ENCODE measurements at regions not wholly inside any gene's neighbourhood (a gene's known extent, or its start where the extent isn't known, plus 50 kb on each side); places are given as distances from the start of the nearest gene placed in this dataset.
"Not testable (repeated sequence)": the region's sequence is repeated elsewhere in the genome, so short reads cannot be mapped to it uniquely, and the experiment has no call there.

DNA sequence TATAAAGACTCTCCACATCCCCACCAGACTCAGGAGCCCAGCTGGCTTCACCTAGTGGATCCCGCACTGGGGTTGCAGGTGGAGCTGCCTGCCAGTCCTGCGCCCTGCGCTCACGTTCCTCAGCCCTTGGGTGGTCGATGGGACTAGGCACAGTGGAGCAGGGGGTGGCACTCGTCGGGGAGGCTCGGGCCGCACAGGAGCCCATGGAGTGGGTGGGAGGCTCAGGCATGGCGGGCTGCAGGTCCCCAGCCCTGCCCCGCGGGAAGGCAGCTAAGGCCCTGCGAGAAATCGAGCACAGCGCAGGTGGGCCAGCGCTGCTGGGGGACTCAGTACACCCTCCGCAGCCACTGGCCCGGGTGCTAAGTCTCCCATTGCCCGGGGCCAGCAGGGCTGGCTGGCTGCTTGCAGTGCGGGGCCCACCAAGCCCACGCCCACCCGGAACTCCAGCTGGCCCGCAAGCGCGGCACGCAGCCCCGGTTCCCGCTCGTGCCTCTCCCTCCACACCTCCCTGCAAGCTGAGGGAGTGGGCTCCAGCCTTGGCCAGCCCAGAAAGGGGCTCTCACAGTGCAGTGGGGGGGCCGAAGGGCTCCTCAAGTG is 371.8 kb downstream of the PRDM5 start:
- H3K4me1 Mint-ChIP-seq, H3K27ac Mint-ChIP-seq, H3K4me3 Mint-ChIP-seq, CTCF ChIA-PET, H3K27me3 Mint-ChIP-seq, H3K36me3 Mint-ChIP-seq, H3K9me3 Mint-ChIP-seq, DNase-seq: not testable (repeated sequence)

DNA sequence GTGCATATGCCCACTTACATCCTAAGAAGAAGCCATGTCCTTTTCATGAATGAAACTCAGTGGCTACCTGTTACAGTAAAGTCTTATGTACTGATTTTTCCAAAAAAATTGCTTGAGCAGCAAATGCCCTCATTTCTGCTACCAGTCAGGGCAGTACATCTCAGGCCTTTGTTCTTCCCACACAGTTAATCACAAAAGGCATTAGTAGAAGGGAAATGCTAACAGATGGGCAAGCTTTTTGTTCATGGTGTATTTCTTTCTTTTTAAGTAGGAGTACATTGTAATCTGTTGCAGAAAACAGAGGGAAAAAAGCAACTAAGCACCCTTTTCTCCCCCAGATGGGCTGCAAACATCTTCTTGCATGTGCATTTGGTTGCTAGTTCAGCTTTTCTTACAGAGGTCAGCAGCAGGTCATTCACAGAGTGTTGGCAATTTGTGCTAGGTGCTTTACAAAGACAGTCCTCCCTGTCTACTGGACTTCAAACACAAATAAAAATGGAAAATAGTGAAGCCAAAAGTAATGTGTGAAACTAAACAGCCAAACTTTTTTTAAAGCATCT is 373.4 kb downstream of the PRDM5 start:
- H3K36me3 Mint-ChIP-seq, result no peaks in the 10 kb centered on the region
- CTCF ChIA-PET, result no interaction called here
- no peaks in the 10 kb centered on the region for H3K4me1 Mint-ChIP-seq

DNA sequence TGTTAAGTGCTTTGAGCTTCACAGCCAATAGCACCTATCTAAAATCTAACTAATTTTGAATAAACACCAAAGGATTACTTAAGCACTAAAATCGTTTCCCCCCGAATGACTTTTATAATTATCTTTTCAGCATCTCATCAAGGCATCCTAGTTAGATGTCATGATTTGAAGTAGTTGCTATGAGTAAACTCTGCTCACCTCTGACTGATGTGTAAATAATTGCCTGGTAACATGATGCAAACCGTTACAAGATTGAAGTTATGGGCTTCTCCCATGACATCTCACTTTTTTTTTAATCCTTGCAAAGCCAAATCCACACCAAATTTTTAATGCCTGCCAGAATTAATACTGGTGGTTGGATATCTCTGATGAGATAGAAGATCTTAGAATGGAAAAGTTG is 377.1 kb downstream of the PRDM5 start:
- H3K27ac Mint-ChIP-seq, result no peak overlapping the region
- DNase-seq, result no peak
- CTCF ChIA-PET, result no interaction called here
- no peaks in the 10 kb centered on the region for H3K9me3 Mint-ChIP-seq
- no peak overlapping the region for H3K4me3 Mint-ChIP-seq
- no peaks in the 10 kb centered on the region for H3K4me1 Mint-ChIP-seq
- H3K27me3 Mint-ChIP-seq, result no peaks in the 10 kb centered on the region
- H3K36me3 Mint-ChIP-seq, result no peaks in the 10 kb centered on the region

More for the DNA sequence above, 373.4 kb downstream of the PRDM5 start:
- no peak for DNase-seq
- no peaks in the 10 kb centered on the region for H3K9me3 Mint-ChIP-seq
- no peaks in the 10 kb centered on the region for H3K27me3 Mint-ChIP-seq
- H3K4me3 Mint-ChIP-seq, result no peak overlapping the region
- no peak overlapping the region for H3K27ac Mint-ChIP-seq

DNA sequence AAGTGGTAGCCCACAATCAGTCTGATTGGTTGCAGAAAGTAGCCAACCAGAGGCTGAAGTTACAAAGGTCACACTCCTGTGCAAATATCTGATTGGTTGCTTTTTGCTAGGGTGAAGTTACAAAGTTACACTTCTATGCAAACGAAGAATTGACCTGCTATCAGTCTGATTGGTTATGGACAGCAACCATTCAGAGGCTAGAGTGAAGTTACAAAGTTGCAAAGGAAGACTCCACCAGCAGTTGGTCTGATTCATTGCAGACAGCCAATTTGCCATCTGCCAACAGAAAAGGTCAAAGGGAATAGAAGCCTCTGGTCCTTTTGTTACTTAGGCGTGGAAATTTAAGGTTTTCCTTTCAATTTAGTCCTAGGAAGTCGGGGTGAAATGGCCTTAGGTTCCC is 377.7 kb downstream of the PRDM5 start:
- no peaks in the 10 kb centered on the region for H3K4me1 Mint-ChIP-seq
- H3K4me3 Mint-ChIP-seq, result no peak overlapping the region
- no peaks in the 10 kb centered on the region for H3K9me3 Mint-ChIP-seq
- no peak overlapping the region for H3K27ac Mint-ChIP-seq
- DNase-seq, result no peak
- CTCF ChIA-PET, result no interaction called here
- H3K36me3 Mint-ChIP-seq, result no peaks in the 10 kb centered on the region
- no peaks in the 10 kb centered on the region for H3K27me3 Mint-ChIP-seq

DNA sequence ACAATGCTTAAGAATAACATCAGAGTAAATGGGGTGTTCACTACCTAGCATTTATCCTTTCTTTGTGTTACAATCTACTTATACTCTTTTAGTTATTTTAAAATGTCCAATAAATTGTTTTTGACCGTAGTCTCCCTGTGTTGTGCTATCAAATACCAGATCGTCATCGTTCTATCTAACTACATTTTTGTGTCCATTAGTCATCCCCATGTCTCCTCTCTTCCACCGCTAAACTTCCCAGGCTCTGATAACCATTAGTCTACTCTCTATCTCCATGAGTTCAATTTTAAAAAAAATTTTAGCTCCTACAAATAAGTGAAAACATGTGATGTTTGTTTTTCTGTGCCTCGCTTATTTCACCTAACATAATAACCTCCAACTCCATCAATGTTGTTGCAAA is 381.9 kb downstream of the PRDM5 start:
- CTCF ChIA-PET, result no interaction called here
- Mint-ChIP-seq H3K27me3 (no peaks in the 10 kb centered on the region), H3K36me3 (no peaks in the 10 kb centered on the region), H3K9me3 (no peaks in the 10 kb centered on the region), H3K4me3 (no peak overlapping the region), H3K4me1 (no peaks in the 10 kb centered on the region), H3K27ac (no peak overlapping the region)
- no peak for DNase-seq

DNA sequence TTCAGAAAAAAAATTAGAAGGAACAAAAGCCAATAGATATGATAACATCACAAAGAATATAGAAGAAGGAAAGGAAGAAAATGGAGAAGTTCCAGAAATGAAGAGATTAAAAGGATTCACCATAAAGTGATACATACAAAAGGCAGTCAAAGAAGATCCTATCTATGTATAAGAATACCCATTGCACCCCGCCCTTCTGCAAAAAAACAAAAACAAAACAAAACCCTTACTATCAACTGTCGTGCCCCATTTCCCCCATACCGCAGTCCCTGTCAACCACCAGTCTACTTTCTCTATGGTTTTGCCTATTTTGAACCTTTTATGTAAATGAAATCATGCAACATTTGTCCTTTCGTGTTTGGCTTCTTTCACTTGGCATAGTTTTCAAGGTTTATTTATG is 385.6 kb downstream of the PRDM5 start:
- no peak overlapping the region for H3K4me3 Mint-ChIP-seq
- H3K27ac Mint-ChIP-seq, result no peak overlapping the region
- no peak for DNase-seq
- H3K9me3 Mint-ChIP-seq, result no peaks in the 10 kb centered on the region
- H3K36me3 Mint-ChIP-seq, result no peaks in the 10 kb centered on the region
- CTCF ChIA-PET, result no interaction called here
- no peaks in the 10 kb centered on the region for H3K27me3 Mint-ChIP-seq
- H3K4me1 Mint-ChIP-seq, result no peaks in the 10 kb centered on the region

DNA sequence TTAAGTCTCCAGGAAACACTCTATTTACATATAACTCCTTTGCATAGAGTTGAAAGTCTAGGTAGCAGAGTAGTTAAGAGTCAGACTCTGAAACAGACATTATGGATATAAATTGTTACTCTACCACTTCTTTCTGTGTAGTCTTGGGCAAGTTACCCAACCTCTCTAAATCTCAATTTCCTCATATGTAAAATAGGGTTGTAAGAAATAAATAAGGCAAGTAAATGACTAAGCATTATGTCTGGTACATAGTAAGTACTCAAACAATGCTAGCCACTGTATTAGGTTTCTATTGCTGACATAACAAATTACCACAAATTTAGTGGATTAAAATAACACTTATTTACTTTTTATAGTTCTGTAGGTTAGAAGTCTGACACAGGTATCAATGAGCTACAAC is 394.1 kb downstream of the PRDM5 start:
- CTCF ChIA-PET, result no interaction called here
- H3K27me3 Mint-ChIP-seq, result no peaks in the 10 kb centered on the region
- no peaks in the 10 kb centered on the region for H3K36me3 Mint-ChIP-seq
- no peak overlapping the region for H3K4me3 Mint-ChIP-seq
- no peaks in the 10 kb centered on the region for H3K9me3 Mint-ChIP-seq
- H3K27ac Mint-ChIP-seq, result no peak overlapping the region
- no peaks in the 10 kb centered on the region for H3K4me1 Mint-ChIP-seq
- no peak for DNase-seq

DNA sequence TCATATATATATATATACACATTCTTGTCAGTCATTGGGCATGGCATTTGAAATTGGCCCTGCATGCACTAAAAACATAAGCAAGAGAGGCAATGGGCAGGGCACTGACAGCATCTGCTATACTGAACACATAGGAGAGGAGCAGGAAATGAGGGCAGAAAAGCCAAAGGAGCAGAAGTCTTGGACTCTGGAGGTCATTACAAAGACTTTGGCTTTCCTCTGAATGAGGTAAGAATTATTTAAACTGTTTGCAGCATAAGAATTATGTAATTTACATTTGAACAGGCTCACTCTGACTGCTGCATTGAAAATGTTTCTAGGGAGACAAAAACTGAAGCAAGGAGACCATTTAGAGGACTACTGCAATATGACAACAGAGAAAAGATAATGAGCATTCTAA is 396.5 kb downstream of the PRDM5 start:
- Mint-ChIP-seq H3K4me3 (no peak overlapping the region), H3K36me3 (no peaks in the 10 kb centered on the region), H3K9me3 (no peaks in the 10 kb centered on the region), H3K4me1 (no peaks in the 10 kb centered on the region), H3K27ac (no peak overlapping the region), H3K27me3 (no peaks in the 10 kb centered on the region)
- CTCF ChIA-PET, result no interaction called here
- DNase-seq, result no peak

DNA sequence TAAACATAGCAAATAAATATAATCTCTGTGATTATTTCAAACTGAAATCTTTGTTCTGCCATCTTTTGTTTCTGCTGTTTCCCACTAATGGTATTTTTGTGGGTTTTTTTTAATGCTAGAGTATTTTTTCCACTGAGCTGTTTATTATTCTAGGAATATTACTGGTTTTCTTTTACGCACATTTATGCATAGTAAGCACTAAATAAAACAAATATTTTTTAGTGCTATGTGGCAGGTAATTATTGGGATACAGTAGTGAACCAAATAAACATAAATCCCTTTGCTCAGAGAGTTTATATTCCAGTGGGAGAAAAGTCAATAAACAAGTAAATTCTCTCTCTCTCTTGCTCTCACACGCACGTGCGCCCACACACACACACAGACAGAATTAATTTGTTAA is 397.4 kb downstream of the PRDM5 start:
- H3K27ac Mint-ChIP-seq, result no peak overlapping the region
- no peak for DNase-seq
- no peaks in the 10 kb centered on the region for H3K4me1 Mint-ChIP-seq
- H3K36me3 Mint-ChIP-seq, result no peaks in the 10 kb centered on the region
- CTCF ChIA-PET, result no interaction called here
- H3K9me3 Mint-ChIP-seq, result no peaks in the 10 kb centered on the region
- H3K27me3 Mint-ChIP-seq, result no peaks in the 10 kb centered on the region
- no peak overlapping the region for H3K4me3 Mint-ChIP-seq

DNA sequence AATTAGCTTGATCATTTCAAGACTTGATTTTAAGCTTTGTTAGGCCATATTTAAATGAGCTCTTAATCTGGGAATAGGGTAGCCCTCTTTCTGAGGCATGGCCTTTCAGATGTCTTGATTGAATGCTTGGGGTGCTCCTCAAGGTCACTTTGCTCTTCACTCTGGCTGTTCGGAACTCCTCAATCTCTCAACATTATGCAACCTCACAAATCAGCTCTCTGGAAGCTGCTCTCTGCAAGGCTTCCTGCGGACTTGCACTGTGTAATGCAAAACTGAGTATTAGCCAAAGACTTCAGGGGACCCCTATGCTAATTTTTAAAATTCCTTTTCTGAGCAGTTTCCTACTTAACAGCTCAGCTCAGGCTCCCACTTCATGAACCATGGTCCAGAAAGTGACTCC is 398.3 kb downstream of the PRDM5 start:
- DNase-seq, result no peak
- Mint-ChIP-seq H3K27me3 (no peaks in the 10 kb centered on the region), H3K4me1 (no peaks in the 10 kb centered on the region), H3K4me3 (no peak overlapping the region), H3K9me3 (no peaks in the 10 kb centered on the region), H3K27ac (no peak overlapping the region), H3K36me3 (no peaks in the 10 kb centered on the region)
- CTCF ChIA-PET, result no interaction called here

DNA sequence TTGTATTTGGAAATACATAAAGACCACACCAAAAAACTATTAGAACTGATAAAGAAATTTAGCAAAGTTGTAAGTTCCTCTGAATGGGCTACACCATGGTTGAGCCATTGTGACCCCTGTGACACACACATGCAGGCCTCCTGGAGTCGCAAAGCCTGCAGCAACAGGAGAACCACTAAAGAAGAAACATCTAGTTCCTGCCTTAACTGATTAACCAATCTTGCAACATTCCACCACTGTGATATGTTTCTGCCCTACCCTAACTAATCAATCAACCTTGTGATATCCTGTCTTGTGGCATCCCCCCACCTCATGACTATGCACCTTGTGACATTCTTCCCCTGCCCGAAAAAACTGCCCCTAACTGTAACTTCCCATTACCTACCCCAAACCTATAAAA is 401.8 kb downstream of the PRDM5 start:
- H3K27ac Mint-ChIP-seq, result no peak overlapping the region
- no peaks in the 10 kb centered on the region for H3K4me1 Mint-ChIP-seq
- no peaks in the 10 kb centered on the region for H3K27me3 Mint-ChIP-seq
- CTCF ChIA-PET, result no interaction called here
- no peak for DNase-seq
- no peak overlapping the region for H3K4me3 Mint-ChIP-seq
- no peaks in the 10 kb centered on the region for H3K9me3 Mint-ChIP-seq
- no peaks in the 10 kb centered on the region for H3K36me3 Mint-ChIP-seq

DNA sequence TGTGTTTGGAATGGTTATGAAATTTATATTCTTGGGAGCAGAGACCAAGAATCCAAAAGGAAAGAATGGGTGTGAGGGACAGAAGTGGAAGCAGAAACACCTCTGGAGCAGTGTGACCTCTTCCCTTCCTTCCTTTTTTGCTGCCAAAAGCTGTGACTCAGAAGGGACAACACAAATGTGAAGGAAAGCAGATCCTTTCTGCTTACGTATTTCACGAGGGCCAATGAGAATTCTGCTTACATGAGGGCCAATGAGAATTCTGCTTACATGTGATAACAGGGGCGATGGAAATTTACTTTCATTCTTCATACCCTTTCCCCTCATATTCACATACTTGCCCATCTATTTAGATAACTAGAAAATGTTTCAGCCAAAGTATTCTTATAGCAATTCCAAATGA is 404.6 kb downstream of the PRDM5 start:
- no peak overlapping the region for H3K27ac Mint-ChIP-seq
- DNase-seq, result no peak
- CTCF ChIA-PET, result no interaction called here

DNA sequence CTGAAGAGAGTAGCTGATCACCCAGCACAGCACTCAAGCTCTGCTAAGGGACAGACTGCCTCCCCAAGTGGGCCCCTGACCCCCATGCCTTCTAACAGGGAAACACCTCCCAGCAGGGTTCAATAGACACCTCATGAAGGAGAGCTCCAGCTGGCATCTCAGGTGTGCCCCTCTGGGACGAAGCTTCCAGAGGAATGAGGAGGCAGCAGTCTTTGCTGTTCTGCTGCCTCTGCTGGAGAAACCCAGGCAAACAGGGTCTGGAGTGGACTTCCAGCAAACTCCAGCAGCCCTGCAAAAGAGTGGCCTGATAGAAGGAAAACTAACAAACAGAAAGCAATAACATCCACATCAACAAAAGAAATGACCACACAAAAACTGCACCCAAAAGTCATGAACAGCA is 412.8 kb downstream of the PRDM5 start:
- no peaks in the 10 kb centered on the region for H3K4me1 Mint-ChIP-seq
- no peak overlapping the region for H3K4me3 Mint-ChIP-seq
- H3K27me3 Mint-ChIP-seq, result no peaks in the 10 kb centered on the region
- DNase-seq, result no peak
- no peaks in the 10 kb centered on the region for H3K36me3 Mint-ChIP-seq
- H3K27ac Mint-ChIP-seq, result no peak overlapping the region
- no peaks in the 10 kb centered on the region for H3K9me3 Mint-ChIP-seq
- CTCF ChIA-PET, result no interaction called here

More for the DNA sequence above, 404.6 kb downstream of the PRDM5 start:
- Mint-ChIP-seq H3K4me3 (no peak overlapping the region), H3K4me1 (no peaks in the 10 kb centered on the region), H3K27me3 (no peaks in the 10 kb centered on the region), H3K36me3 (no peaks in the 10 kb centered on the region), H3K9me3 (no peaks in the 10 kb centered on the region)

DNA sequence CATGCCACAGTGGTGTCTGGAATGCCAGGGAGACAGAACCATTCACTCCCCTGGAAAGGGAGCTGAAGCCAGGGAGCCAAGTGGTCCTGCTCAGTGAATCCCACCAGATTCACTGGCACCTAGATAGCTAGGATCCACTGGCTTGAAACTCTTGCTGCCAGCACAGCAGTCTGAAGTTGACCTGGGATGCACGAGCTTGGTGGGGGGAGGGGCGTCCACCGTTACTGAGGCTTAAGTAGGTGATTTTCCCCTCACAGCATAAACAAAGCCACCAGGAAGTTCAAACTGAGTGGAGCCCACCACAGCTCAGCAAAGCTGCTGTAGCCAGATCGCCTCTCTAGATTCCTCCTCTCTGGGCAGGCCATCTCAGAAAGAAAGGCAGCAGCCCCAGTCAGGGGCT is 413.3 kb downstream of the PRDM5 start:
- H3K4me1 Mint-ChIP-seq, result no peaks in the 10 kb centered on the region
- CTCF ChIA-PET, result no interaction called here
- no peak for DNase-seq
- no peaks in the 10 kb centered on the region for H3K36me3 Mint-ChIP-seq
- H3K27ac Mint-ChIP-seq, result no peak overlapping the region
- H3K27me3 Mint-ChIP-seq, result no peaks in the 10 kb centered on the region
- H3K9me3 Mint-ChIP-seq, result no peaks in the 10 kb centered on the region
- no peak overlapping the region for H3K4me3 Mint-ChIP-seq

DNA sequence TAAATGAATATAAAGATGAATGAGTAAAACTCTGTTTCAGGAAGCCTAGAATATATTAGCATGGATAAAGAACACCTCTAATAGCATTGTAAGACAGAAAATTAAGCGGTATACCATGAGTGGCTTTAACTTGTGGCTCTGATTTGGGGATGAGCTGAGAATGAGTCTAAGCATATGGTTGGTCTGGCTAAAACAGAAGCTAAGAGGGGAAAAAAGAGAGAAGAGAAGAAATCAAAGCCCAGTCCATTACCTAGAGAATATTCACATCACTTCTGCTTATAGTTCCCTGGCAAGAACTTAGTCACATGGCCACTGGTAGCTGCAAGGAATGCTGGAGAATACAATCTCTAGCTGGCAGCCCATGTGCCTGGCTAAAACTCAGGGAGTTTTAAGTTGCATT is 414.5 kb downstream of the PRDM5 start:
- CTCF ChIA-PET, result no interaction called here
- H3K4me1 Mint-ChIP-seq, result no peaks in the 10 kb centered on the region

DNA sequence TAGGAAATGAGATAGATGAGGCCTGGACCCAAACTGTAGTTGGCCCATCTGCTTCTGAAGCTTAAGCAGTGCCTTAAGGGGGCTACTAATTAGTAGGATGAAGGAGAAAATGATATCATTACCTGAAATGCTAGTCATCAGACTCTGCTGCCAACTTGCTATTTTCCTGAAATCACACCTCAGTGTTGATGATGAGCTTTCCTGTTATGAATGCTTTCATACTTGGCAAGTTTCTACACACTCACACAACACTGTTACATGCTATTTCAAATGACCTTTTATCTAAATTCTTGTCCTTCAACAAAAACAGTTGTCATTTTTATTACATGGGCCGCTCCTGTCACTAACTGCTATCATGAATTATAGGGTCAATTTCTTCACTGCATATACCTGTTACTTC is 416.0 kb downstream of the PRDM5 start:
- H3K36me3 Mint-ChIP-seq, result no peaks in the 10 kb centered on the region
- CTCF ChIA-PET, result no interaction called here
- DNase-seq, result no peak

More for the DNA sequence above, 414.5 kb downstream of the PRDM5 start:
- Mint-ChIP-seq H3K4me3 (no peak overlapping the region), H3K9me3 (no peaks in the 10 kb centered on the region), H3K36me3 (no peaks in the 10 kb centered on the region), H3K27me3 (no peaks in the 10 kb centered on the region), H3K27ac (no peak overlapping the region)
- no peak for DNase-seq

More for the DNA sequence above, 416.0 kb downstream of the PRDM5 start:
- Mint-ChIP-seq H3K27ac (no peak overlapping the region), H3K9me3 (no peaks in the 10 kb centered on the region), H3K27me3 (no peaks in the 10 kb centered on the region), H3K4me3 (no peak overlapping the region), H3K4me1 (no peaks in the 10 kb centered on the region)

Measured in activated naive CD4-positive, alpha-beta T cell treated with anti-CD3 and anti-CD28 coated beads, Interleukin-2, amount 10 ng/mL, durations not matched to agents 7 days and 5 days (primary cell).